ENCODE measurements at regions not wholly inside any gene's neighbourhood (a gene's known extent, or its start where the extent isn't known, plus 50 kb on each side); places are given as distances from the start of the nearest gene placed in this dataset.

DNA sequence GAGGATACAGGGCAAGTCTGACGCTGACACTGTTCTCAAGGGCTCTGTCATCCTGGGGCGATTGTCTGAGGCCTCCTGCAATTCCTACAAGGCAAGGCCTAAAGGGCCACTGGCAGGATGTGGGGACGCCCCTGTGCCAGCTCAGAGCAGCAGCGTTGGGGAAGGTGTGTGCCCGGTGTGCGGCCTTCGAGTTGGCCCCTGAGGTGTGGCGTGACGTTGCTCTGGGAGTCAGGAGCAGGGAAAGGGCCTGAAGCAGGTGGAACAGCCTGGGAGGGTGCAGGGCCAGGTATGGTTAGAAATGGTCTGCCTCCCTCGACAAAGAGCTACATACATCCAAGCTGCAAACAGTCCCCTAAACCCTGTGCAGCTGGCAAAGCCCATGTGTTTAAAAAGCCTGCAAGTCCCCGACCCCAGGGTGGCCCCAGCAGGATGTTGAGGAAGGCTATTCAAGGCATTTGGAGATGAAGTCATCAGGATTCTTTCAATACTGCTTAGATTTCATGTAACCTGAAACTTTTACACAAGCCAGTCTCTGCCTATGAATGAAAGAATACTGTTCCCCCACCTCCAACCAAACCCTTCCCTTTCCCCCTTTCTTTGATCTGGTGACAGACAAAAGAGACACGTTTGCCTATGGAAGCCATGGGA is 142.5 kb upstream of the TNS3 start:
- DNase-seq (ENCODE audit: low spot score): peak; percentile 83

DNA sequence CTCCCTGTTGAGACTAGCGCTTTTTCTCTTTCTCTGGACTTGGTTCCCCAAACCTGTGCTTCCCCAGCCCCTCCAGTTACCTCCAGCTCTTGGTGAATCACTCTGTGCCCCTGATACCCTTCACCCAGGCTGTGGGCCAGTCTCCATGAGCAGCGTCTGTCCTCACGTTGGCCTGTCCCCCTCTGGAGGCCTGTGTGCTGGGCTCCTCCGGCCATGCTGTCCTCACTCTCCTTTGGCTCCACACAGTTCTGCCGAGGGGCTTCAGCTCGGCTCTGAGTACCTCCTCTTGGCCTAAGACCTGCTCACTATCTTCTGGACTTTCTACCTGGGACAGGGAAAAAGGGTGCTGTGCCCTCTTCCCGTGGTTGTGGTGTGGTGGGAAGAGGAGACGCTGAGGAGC is 140.2 kb upstream of the TNS3 start:
- no peak for DNase-seq (ENCODE audit: low spot score)

DNA sequence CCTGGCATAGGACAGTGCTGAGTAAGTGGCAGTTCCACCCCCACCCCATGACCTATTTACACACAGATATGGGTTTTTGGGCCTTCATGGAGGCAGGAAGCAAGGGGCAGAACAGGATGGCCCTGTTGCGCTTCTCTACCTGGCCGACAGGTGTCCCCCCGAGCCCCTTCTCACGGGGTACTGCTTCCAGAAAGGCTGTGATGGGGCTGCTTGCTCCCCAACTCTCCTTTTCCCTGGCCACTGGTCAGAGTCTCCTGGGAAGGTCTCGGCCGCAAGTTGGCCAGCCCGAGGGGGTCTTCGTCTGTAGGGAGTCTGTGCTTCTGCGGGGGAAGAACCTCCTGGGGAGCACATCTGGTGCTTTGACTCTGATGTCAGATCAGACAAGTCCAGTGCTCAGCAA is 139.8 kb upstream of the TNS3 start:
- DNase-seq (ENCODE audit: low spot score): no peak

DNA sequence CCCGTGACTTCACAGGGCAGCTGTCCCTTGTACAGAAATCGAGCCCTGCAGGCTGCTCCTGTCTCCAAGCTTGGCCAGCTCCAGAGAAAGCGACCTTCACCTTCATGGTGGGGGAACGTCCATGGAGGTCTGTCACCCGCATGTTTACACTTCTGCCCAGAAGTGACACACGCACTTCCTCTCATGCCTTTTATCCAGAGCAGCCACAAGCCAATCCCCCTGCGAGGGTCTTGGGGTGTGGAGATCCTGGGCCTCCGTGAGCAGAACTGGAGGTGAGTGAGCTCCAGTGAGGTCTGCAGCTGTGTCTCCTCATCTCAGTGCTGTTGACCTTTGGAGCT is 139.0 kb upstream of the TNS3 start:
- no peak for DNase-seq (ENCODE audit: low spot score)

DNA sequence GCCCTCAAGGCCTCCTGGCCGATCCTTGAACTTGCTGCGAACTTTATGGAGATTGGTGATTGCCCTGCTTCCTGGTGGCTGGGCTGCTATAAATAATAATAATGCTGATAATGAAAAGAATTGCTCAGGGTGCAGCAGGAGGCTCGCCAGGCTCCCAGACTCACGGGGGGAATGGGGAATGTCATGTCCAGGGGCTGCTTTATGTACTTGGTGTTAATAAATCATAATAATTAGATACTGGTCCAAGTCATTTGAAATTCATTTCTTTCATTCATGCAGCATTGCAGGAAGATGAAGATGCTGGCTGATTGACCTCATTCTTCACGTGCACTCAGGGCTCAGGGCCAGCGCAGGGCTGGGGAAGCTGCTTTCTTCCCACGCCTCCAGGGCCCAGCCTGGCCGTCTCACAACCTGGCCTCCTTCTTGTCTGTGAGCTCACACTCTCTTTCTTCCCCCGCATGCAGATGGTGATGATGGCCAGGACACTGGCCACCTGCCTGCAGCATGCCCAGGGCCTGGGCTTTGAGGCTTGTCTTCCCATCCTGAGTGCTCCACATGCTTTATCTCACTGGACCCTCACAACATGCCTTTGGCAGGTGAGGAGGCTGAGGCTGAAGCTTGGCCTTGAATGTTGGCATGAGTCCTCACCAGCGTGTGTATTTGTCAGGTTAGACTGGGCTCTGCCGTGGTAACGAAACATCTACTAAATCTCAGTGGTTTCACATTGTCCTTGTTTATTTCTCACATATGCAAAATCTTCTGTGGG is 138.4 kb upstream of the TNS3 start:
- peak; percentile 64 for DNase-seq (ENCODE audit: low spot score)

DNA sequence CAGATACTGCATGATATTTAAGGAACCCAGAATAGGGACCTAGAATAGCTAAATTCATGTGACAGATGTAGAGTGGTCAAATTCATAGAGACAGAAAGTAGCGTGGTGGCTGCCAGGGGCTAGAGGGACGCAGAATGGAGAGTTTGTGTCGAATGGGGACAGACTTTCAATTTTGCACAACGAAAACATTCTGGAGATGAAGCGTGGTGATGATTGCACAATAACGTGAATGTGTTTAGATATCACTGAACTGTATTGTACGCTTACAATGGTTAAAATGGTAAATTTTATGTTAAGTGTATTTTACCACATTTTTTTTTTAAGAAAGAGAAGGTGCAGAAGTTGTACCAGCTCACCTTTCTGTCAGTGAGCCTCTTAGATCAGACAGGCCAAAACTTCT is 137.8 kb upstream of the TNS3 start:
- DNase-seq (ENCODE audit: low spot score): no peak

DNA sequence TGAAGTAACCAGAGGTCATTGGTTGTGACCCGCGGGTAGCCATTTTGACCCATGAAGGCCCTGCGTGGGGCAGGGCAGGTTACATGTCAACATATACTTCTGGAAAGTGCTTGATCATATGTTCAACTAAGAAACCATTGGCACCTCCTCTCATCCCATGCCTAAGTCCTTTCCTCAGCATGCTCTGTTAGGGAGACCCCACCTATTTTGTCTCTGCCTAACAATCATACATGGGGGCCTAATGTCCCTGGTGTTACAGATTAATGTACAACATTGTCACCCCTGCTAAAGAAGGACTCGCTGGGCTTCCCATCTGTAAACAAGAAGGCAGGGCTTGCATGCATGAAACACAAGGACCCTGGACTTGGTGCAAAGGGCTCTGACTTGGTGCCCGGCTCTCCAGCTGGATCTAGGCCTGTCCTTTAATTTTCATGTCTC is 133.7 kb upstream of the TNS3 start:
- no peak for DNase-seq (ENCODE audit: low spot score)

DNA sequence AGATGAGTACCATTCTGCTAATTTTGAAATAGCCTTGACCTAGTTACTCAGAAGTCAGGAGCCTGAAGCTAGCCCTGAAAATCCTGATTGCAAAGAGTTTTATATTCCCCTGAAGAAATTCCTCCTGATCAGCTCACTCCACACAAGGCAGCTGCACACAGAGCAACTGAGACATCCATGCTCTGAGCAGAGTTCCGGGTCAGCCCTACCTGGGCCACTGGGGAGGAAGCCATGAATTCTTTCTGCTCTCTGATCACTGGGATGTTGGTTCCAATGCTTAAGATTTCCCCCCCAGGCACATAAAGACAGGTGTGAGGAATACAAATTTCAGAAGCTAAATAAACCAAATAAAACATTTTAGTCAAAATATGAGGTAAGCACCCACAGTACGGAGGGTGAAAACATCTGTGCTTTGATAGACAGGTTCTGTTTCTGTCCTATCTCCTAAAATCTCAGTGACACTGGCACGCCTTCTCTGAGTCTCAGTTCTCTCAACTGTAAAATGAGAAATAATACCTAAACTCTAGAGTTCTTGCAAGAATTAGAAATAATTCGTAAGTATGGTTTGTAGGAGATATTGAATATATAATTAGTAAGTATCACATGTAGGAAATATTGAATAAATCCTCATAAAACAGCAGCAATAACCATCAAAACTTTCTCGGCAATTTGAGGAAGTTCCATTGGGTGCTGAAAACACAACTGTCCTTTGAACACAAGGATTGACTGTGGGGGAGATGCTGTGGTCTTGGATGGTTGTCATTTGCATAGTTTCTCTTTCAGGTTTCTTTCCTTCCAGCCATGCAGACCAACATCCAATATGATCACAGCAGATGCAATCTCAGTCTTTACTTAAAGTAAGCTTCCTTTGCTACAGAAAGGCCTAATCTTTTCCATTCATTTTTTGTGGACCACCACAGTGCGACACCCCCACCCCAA is 133.0 kb upstream of the TNS3 start:
- no peak for DNase-seq (ENCODE audit: low spot score)

DNA sequence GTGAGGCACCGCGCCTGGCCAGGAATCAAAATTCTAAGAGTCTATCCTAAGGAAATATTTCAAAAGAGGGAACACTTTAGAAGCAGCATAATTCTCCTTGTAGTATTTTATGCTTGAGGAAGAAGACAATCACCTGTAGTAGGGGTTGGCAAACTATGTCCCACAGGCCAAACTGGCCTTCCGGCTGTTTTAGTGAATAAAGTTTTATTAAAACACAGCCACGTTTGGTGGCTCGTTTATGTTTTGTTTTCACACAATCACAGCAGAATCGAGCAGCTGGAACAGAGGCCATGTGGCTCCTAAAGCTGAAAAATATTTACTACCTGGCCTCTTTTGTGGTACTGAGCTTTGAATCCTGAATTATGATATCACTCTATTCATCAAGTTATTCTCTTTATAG is 131.7 kb upstream of the TNS3 start:
- DNase-seq (ENCODE audit: low spot score): no peak

DNA sequence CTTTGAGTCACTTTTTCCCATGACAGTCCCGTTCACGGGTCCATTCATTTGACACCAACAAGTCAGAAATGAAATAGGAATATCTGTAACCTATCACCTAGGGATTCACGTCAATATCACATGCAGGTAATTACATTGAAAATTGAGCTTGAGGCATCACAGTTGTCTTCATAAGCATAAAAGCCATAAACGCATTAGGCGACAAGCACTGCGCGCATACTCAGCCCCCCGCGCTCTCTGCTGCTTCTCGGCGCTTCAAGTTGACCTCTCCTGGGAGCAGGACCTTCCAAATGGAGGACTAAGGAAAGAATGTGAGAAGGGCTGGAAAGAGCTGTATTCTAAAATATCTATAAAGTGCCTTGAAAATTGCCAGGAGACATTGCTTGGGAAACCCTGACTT is 130.5 kb upstream of the TNS3 start:
- no peak for DNase-seq (ENCODE audit: low spot score)

DNA sequence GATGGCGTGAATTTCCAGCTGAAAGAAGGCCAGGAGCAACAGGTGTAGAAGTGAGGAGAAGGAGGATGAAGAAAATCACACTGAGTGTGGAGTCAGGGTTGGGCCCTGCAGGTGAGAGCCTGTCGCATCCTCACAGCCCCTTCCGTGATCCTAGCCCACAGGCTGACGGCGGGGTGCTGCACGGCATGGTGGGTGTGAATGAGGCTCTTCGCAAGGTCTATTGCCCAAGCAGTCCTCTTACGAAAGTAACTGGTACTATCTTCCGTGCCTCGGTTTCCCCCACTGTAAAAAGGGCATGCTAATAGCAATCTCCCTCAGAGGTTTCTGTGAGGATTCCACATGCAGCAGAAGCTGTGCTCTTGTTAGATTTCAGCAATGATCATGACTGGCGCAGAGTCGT is 129.9 kb upstream of the TNS3 start:
- no peak for DNase-seq (ENCODE audit: low spot score)

DNA sequence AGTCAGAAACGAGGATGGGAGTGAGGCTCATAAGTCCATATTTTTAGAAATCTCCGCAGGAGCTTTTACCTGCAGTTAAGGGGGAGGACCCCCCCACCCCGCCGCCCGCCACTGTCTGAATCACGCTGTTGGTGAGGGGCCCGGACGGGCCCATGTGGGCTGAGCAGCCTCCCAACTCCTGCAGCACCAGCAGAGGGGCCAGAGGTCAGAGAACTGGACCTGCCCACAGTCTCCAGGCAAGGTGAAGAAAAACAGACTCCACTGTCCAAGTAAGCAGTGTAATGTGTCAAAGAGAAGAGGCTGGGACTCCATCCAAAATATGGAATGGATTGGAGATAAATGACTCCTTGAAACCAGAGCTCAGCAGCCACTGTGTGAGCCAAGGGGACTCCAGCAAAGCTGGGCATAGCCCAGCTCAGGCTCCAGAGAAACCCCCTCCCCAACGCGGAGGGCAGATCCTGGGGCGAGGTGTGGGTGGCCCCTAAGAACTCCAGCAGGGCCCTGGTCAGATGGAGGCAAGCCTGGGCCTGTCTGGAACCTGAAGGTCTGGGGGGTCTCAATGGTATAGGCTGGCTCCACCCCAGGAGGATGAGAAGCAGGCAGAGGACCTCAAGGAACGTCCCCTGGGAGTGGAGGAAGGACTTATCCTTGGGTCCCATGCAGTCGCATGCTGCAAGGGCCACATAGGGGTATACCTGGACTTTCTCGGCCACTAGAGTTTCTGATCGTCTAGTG is 128.5 kb upstream of the TNS3 start:
- no peak for DNase-seq (ENCODE audit: low spot score)

DNA sequence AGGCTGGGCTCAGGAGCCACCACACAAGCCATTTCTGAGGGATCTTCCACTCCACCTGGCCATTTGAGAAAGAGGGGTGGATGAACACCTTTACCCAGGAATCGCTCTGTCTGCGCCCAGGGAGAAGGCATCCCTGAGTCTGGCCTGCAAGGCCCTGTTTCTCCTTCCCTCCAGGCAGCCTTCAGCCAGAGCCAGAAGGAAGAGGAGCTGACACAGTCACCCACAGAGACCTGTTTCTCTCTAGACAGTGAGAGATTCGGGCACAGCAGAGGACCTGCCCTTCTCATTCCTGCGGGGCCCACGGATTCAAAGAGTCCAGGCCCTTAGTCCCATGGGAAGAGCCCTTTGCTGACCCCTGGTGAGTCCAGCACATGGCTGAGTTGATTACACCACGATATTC is 127.5 kb upstream of the TNS3 start:
- no peak for DNase-seq (ENCODE audit: low spot score)

DNA sequence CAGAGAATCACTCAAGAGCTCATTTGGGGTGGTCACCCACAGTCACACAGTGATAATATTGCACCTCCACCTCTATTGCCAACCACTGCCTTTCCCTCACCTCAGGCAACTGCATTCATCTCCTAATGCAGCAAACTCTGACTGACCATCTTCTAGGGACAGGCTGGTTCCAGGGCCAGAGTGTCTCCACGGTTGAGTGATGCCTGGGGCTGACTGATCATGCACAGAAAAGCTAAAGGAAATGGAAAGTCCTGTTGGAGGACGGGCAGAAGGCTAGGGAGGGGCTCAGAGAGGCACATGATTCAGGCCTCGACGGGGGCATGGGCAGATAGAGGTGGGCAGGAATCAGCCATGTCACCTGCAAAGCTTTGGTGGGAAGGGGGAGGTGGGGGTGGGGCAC is 127.1 kb upstream of the TNS3 start:
- DNase-seq (ENCODE audit: low spot score): no peak

DNA sequence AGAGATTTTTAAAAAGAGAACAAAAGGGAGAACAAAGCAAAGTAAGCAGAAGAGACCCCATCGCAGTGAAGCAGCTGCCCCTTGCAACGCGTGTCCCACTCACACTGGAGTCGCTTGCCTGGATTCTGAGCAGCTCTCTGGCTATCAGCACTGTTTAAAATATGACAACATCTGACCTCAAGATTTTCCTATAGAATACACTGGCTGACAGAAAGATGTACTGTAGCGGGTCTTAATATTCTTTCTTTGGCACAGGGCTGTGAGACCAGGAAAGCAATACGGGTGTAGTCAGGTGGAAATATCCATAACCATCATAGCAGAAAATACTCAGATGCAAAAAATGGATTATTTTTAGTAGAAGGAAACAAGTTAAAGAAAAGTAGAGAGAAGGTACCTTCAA is 125.7 kb upstream of the TNS3 start:
- no peak for DNase-seq (ENCODE audit: low spot score)

DNA sequence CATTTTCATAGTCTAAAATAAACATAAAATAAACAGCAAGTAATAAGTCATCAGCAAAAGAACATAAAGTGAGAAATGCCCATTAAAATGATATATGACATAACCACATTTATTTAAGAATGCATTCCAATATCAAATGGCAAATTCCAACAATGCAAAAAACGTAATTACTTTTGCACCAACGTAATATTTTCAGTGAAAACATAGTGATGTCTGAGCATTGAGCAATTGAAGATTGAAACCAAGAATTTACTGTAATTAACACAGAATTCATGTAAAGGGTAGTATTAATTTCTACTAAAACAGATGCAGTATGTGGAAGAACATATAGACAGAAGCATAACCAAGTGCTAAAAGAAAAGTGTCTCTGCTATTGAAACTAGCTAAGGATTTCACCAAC is 123.0 kb upstream of the TNS3 start:
- DNase-seq (ENCODE audit: low spot score): no peak

DNA sequence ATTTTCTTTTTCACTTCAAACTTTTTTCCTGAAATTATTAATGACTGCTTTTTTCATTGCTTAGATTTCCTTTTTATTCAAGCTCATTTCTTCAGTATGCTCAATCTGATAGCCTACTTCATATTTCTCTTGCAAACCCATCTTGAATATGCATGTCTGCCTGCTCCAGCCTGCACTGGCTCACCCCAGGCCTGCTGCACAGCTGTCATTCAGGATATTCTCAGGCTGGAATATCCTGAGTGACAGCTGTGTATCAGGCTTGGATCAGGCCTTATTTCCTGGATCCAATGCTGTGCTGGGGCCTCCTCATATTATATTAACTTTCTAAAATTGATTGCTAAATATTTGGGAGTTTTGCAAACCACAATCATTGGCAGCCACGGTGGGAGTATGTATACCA is 120.2 kb upstream of the TNS3 start:
- no peak for DNase-seq (ENCODE audit: low spot score)

DNA sequence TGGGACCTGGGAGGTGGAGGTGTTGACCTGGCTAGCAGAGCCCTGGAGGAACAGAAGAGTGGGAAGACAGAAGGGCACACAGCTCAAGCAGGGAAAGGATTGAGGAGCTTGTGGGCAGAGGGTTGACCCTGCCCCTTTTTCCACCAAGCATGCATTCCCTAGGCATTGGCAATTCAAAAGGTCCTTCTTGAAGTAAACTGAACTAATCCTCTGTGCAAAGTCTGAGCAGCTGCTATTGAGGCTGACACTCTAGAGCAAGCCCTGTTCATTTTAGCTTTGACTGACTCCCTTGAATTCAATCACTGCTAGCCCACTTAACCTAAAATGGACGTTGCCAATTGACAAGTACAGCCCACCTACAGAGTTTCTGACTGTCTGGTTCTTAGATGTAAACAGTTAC is 116.5 kb upstream of the TNS3 start:
- DNase-seq (ENCODE audit: low spot score): no peak

DNA sequence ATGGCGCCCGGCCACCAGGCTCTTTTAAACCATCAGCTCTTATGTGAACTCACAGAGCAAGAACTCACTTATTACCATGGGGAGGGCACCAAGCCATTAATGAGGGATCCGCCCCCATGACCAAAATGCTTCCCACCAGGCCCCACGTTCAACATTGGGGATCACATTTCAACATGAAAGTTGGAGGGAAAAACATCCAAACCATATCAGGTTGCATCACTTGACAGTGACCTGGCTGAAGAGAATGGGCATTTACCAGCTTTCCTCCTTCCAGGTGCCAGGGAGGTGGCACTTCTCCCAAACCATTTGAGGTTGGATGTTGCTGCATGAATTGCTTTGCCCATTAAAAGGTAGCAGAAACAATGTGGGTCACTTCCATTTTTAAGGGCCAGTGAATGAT is 115.6 kb upstream of the TNS3 start:
- DNase-seq (ENCODE audit: low spot score): no peak

DNA sequence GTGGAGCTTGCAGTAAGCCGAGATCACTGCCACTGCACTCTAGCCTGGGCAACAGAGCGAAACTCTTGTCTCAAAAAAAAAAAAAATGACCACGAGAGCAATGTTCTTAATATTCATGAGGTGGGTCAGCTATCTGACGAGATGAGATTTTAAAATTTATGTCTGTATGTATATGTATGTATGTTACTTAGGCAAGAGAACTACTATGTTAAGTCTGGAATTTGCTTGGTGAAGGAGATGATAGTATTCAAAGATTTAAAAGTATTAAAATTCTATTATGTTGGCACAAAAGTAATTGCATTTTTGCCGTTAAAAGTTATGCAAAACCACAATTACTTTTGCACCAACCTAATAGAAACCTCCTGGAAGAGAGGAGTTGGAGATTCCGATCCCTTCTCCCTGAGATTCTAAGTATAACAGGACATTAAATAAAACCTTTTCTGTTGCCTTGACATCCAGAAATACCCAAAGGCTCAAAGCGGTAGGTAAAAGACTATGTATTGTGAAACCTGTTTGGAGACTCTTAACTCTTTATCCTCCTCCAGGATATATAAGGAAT is 114.3 kb upstream of the TNS3 start:
- no peak for DNase-seq (ENCODE audit: low spot score)

DNA sequence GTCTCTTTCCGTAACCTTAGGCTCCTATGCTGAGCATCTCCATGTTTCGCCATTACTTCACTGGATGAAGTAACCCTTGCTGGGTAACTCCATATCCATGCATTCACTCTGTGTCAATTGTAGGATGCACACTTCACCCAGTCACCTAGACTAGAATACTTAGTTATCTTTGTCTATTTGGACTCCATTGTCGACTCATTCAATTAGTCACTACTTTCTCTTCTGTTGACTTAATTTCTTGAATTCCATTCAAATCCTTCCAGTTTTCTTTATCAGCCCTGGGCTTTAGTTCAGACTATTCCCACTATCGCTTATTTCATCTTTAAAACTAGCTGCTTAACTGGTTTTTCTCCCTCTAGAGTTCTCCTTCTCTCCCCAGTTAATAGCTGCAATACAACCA is 111.3 kb upstream of the TNS3 start:
- DNase-seq (ENCODE audit: low spot score): peak; percentile 49

DNA sequence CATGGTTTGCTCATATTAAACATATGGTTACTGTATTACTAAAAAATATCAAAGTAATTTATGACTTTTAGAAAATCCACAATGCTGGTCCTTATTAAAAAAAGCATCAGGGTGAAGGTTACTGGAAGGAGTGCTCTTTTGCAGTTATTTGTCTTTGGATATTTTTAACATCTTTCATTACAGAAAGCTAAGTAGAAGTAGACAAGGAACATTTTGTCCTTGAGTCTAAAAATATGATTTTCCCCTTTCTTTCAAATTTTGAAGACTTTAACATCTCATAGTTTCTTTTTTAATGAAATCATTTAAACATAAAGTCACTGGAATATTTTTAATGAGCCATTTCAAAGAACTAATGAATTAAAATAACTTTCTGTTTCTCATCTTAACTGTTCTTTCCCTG is 110.1 kb upstream of the TNS3 start:
- DNase-seq (ENCODE audit: low spot score): no peak
